ENCODE measurements at regions not wholly inside any gene's neighbourhood (a gene's known extent, or its start where the extent isn't known, plus 50 kb on each side); places are given as distances from the start of the nearest gene placed in this dataset.
"Not testable (repeated sequence)": the region's sequence is repeated elsewhere in the genome, so short reads cannot be mapped to it uniquely, and the experiment has no call there.

GRCh38 chr20:30660982-30661381, 596.5 kb upstream of the DEFB115 start:
- not testable (repeated sequence) for DNase-seq (ENCODE audit: low read depth)

- not testable (repeated sequence) for DNase-seq (ENCODE audit: low read depth)
Measured at GRCh38 chr20:30668418-30668817, 589.0 kb upstream of the DEFB115 start.

DNA sequence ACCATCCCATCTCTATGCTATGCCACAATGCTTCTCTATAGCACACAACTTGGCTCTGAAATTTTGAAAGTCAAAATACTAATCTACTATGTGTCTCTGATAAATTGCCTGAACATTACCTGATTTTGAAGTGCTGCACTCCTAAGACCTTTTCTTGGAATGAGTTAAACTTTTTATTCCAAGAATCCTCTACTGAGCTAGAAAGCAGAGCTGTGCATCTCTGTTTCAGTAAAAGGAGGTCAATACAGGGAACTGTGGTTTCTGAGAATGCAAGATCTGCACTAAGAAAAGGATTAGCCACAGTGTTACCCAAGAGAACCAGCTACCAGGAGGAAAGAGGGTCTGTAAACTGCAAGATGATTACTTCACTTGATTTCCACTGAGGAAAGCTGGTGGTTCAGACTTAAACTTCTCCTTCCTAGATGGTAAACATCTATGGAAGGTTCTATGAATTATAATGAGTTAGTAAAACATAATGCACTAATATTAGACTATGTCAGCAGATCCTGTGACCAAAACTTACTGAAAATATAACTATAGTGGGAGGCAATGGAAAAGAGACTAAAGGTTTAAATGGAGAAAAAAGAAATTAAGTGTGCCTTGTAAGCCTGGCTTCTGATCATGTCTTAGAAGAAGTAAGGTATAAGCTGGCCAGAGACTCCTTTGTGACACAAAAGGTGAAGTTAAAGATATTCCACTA, 588.0 kb upstream of the DEFB115 start:
- DNase-seq (ENCODE audit: low read depth) = not testable (repeated sequence)

GRCh38 chr20:30671120-30671519, 586.3 kb upstream of the DEFB115 start:
- DNase-seq (ENCODE audit: low read depth) = not testable (repeated sequence)

GRCh38 chr20:30675988-30676564, 581.4 kb upstream of the DEFB115 start:
- DNase-seq (ENCODE audit: low read depth) = not testable (repeated sequence)

DNA sequence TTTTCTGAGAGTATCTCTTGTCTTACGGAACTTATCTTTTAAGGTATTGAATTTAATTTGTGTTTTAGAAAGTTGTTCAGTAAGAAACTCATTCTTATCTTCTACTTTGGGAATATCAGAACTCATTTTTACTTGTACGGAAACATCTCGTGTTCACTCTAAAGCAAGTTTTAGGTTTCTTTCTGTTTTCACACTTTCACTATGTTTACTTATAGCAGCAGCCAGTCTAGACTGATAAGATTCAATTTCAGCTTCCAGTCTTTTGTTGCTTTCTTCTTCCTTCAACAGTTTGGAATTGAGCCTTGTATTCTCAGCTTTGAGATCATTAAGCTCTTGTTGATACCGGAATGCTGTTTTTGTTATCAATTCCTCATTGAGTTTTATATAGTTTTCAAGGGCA, 575.2 kb upstream of the DEFB115 start:
- not testable (repeated sequence) for DNase-seq (ENCODE audit: low read depth)

GRCh38 chr20:30712861-30713260, 544.6 kb upstream of the DEFB115 start:
- not testable (repeated sequence) for DNase-seq (ENCODE audit: low read depth)

- not testable (repeated sequence) for DNase-seq (ENCODE audit: low read depth)
Measured at GRCh38 chr20:30719415-30720199, 537.9 kb upstream of the DEFB115 start.

- DNase-seq (ENCODE audit: low read depth) = not testable (repeated sequence)
Measured at GRCh38 chr20:30723511-30723910, 534.0 kb upstream of the DEFB115 start.

- not testable (repeated sequence) for DNase-seq (ENCODE audit: low read depth)
Measured at GRCh38 chr20:30723934-30724687, 533.4 kb upstream of the DEFB115 start.

DNA sequence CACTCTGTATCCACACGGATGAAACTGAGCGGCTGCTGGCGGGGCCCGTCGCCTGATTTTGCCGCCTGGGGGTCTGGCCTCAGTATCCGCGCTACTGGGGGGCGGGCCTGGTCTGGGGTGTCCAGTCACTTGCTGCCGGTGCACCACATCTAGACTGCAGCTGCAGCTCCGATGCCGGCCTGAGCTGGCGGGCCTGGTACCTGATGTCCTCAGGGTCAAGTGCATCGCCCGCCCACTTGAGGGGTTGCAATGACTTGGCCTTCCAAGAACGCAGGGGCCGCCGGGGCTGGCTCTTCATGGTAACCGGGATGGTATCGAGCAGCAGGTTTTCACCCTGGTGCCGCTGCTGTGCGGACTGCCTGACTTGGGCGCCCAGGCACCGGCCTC, 532.8 kb upstream of the DEFB115 start:
- DNase-seq (ENCODE audit: low read depth) = not testable (repeated sequence)

- DNase-seq (ENCODE audit: low read depth) = not testable (repeated sequence)
Measured at GRCh38 chr20:30725188-30725587, 532.3 kb upstream of the DEFB115 start.

- not testable (repeated sequence) for DNase-seq (ENCODE audit: low read depth)
Measured at GRCh38 chr20:30728271-30728885, 529.1 kb upstream of the DEFB115 start.

Measured in M059J (cell line).